ENCODE measurements at regions not wholly inside any gene's neighbourhood (a gene's known extent, or its start where the extent isn't known, plus 50 kb on each side); places are given as distances from the start of the nearest gene placed in this dataset.

GRCh38 chr2:38438883-38439612 lies 62.0 kb upstream of the ATL2 start:
- TF ChIP-seq CTCF (IDR thresholded peaks at IDR 0.05) (no peak), POLR2A (IDR thresholded peaks at IDR 0.05) (no peak), POLR2AphosphoS5 (IDR thresholded peaks at IDR 0.05) (no peak), EP300 (IDR thresholded peaks at IDR 0.05) (no peak)

Measured in suprapubic skin (tissue), 4 donors.